Erythroblast (primary cell): ENCODE measurements at regions not wholly inside any gene's neighbourhood (a gene's known extent, or its start where the extent isn't known, plus 50 kb on each side); places are given as distances from the start of the nearest gene placed in this dataset.

Source experiments
- GATA1 ChIP-seq: IDR thresholded peaks from 2 replicates; pipeline ENCODE4 v1.6.1; 2011; ENCODE audit warnings: low read depth, mild to moderate bottlenecking, control low read depth, low read length, moderate library complexity
- POLR2A ChIP-seq: IDR thresholded peaks from 2 replicates; pipeline ENCODE4 v1.6.1; 2011; ENCODE audit warnings: mild to moderate bottlenecking, low read length

DNA sequence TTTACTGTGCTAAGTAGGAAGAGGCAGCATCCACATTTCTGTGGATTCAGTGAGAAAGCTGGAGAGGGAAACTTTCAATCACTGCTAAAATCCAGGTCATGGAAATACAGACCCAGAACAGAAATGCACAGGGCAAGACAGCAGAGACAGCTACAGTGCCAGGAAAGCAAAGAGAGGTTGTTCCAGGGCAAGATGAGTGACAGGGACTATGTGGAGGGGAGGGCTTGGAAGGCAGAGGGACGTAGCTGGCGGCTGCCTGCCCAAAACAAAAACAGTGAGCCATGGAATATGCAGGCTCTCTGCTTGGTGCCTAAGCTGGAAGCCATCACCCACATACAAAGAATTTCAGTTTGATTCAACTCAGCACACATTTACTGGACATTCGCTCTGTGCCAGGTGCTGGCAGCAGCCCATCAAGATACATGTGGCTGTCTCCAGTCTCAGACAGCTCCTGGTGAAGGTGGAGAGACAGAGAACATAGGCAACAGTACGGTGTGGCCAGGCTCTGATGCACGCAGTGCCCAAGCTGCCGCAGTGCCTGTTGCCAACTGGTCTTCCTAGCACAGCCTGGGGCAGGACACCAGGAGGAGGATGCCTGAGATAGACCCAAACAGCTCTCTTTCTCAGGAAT is 88.7 kb downstream of the AIPL1 start:
- TF ChIP-seq POLR2A: no peak
- TF ChIP-seq GATA1: no peak
